ENCODE measurements at regions not wholly inside any gene's neighbourhood (a gene's known extent, or its start where the extent isn't known, plus 50 kb on each side); places are given as distances from the start of the nearest gene placed in this dataset.

- DNase-seq (ENCODE audit: low read depth in 2 of 3, low spot score in 1 of 3) = no peak
These were observed 322.5 kb downstream of the EN1 start for GRCh38 chr2:118524911-118525310.

DNA sequence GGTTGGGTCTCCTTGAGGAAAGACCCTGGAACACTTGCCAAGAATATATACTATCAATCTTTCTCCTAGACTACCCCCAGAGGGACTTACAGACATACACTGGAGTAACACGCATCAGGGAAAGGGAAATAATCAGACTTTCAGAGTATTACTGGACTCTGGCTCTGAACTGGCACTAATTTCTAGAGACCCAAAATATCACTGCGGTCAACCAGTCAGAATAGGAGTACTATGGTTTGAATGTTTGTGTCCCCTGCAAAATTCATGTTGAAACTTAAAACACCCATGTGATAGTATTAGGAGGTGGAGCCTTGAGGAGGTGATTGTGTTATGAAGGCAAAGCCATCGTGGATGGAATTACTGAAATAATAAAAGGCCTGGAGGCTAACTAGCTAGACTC, 323.7 kb downstream of the EN1 start:
- DNase-seq (ENCODE audit: low read depth in 2 of 3, low spot score in 1 of 3) = no peak

- DNase-seq (ENCODE audit: low read depth in 2 of 3, low spot score in 1 of 3) = no peak
These were observed 325.5 kb downstream of the EN1 start for GRCh38 chr2:118521960-118522359.

DNA sequence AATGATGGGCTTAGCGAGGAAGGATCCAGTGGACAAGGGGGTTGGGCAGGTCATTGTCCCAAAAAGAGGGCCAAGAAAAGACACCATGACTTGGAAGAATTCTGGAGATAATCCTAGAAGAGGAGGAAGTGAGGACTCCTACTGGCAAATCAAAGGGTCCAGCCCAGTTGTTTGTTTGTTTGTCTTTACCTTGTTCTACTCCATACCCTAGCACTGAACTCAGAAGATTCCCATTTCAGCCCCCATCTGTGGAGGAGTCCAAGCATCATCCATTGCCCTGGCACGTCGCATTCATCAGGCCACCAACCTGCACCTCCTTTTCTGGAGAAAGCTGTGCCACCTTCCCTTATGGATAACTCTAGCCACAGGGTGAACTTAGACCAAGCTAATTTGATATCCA, 326.2 kb downstream of the EN1 start:
- no peak for DNase-seq (ENCODE audit: low read depth in 2 of 3, low spot score in 1 of 3)

DNA sequence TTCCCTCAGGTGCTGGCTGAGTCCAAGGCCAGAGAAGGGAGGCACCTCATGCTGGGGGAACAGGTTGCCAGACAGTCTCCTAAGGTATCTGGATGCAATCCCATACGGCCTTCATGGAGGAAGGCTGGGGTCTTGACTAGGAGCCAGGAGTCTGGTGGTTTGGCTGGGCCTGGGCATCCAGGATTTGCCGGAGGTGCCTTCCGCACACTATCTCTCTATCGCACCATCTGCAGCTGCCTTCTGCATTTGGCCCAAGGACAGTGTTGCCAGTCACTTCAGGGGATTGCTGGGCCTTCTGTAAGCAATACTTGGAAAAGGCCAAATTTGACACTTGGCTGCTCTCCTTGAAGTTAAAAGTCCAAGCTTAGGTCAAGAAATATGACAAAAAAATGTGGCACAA, 327.2 kb downstream of the EN1 start:
- no peak for DNase-seq (ENCODE audit: low read depth in 2 of 3, low spot score in 1 of 3)

DNA sequence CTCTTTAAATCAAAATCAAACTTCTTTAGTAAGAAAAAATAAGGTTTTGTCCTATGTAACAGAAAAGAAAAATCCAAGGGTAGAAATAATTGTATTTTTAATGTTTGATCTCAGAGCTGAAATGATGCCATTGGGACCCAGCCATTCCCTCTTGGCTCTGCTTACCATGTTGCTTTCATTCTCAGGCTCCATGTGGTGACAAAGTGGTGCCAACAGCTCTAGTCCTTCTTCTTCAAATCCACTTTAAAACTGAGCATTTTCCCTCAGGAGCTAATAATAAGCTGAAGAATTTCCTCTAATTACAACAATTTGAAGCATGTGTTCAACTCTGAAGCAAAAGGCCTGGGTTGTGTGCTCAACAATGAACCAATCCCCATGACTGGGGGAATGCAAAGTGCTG, 327.9 kb downstream of the EN1 start:
- DNase-seq (ENCODE audit: low read depth in 2 of 3, low spot score in 1 of 3) = no peak

DNA sequence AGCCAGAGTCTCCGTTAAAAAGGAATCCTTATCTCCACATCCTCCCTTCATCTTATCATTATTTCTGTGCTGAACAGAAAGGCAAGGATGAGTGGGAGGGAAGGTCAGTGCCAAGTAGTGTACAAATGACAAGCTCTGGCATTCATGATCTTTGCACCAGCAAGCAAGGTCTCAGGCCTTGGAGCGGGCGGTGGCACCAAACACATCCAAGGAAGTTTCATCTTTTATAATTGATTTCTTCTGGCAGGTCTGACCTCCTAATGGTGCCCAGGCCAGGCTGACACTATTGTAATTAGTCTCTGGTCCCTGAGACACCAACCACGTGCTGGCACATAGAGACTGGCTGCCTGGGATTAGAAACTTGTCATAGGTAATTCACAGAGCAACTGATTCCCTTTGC, 336.6 kb downstream of the EN1 start:
- DNase-seq (ENCODE audit: low read depth in 2 of 3, low spot score in 1 of 3) = no peak

- no peak for DNase-seq (ENCODE audit: low read depth in 2 of 3, low spot score in 1 of 3)
These were observed 338.0 kb downstream of the EN1 start for GRCh38 chr2:118509319-118510004.

DNA sequence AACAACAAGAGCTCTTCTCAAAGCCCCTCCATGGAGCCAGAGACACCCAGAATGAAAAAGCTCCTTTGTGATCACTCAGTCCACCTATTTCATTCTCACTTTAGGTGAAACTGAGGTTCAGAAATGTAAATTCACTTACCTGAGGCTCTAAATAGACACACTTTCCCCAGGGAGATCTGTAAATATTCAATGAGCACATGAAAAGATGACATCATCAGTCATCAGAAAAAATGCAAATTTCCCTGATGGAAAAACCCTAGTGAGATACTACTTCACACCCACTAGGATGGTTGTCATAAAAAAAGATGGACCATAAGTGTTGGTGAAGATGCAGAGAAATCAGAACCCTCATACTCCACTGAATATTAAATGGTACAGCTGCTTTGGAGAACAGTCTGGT, 339.2 kb downstream of the EN1 start:
- DNase-seq (ENCODE audit: low read depth in 2 of 3, low spot score in 1 of 3) = no peak

GRCh38 chr2:118505436-118505835, 342.0 kb downstream of the EN1 start:
- no peak for DNase-seq (ENCODE audit: low read depth in 2 of 3, low spot score in 1 of 3)

GRCh38 chr2:118502106-118502505, 345.3 kb downstream of the EN1 start:
- DNase-seq (ENCODE audit: low read depth in 2 of 3, low spot score in 1 of 3) = no peak

DNA sequence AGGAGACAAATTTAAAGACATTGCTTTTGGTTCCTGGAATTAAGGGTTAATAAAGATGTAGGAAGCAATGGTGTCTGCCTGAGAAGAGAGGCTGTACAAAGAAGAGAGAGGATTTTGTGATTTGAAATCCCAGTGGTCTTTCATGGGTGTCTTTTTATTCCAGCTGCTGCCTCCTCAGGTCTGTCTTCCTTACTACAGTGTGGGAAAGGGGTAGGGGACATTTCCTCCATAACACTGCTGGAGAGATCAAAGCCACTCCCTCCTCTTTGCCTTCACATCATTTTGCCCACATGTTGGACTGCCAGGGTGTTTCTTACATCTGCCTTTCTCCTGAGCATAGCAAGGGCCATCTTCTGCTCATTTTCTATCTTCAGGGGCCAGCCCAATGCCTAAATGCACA, 348.5 kb downstream of the EN1 start:
- DNase-seq (ENCODE audit: low read depth in 2 of 3, low spot score in 1 of 3) = no peak

DNA sequence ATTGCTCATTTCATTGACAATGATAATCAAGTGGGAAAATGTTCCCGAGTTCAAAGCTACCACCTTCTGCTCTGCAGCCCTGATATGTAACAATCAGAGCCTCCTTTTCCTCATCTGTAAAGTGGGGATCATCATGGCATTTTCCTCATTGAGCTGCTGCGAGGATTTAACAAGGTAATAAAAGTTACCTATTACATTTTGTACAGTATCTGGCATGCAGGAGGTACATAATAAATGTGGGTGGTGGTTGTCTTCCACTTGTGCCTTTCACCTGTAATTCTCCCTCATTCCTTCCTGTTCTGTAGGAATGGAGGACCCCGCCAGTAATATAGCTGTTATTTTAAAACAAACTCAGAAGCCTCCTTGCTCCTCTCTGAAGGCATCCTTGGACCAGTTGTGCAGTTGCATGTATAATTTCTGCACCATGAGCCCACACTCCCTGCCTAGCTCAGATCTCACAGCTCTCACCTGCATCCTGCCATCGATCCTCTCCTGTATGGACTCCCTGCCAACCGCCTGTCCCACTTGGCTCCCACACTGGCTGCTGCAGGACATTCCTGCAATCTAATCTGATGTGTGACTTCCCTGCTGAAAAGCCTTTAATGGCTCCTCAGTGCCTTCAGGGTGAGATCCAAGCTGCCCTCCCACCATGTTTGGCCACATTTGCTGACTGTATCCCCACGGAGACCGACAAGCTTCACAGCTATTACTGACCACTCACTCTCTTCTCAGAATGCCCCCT, 350.4 kb downstream of the EN1 start:
- DNase-seq (ENCODE audit: low read depth in 2 of 3, low spot score in 1 of 3) = no peak

DNA sequence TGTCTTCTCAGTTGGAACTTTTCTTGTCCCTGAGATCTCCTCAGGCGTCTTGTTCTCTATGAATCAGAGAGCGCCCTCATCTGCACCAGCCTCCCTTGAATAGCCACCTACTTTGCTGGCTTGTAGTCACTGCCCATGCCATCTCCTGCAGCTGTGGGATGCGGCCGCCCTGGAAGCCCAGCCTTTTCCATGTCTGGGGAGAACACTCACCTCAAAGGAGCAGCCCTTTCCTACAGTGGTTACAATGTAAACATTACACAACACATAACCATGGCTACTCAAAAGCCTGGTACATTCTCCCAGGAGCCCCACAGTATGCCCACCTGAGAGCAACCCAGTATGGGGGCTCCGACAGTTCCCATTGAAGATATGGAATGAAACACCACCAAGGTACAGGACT, 351.0 kb downstream of the EN1 start:
- DNase-seq (ENCODE audit: low read depth in 2 of 3, low spot score in 1 of 3) = no peak

GRCh38 chr2:118495290-118495689, 352.2 kb downstream of the EN1 start:
- DNase-seq (ENCODE audit: low read depth in 2 of 3, low spot score in 1 of 3) = no peak

- no peak for DNase-seq (ENCODE audit: low read depth in 2 of 3, low spot score in 1 of 3)
These were observed 354.2 kb downstream of the EN1 start for GRCh38 chr2:118493213-118493612.

DNA sequence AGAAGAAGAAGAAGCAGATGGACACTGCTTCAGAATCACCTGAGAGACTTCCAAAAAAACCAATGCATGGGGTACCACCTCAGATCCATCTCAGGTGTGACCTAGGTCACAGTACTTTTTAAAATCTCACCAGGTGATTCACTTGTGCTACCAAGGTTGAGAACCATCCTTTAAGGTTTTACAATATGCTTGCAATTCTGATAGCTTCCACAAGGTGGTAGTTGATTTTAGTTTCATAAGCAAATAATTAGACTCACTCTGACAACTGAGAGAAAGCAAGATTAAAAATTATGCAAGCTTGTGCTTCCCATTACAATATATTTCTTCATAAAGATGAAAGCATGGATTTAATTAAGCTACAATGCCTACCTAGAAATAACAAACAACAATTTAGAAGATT, 355.1 kb downstream of the EN1 start:
- no peak for DNase-seq (ENCODE audit: low read depth in 2 of 3, low spot score in 1 of 3)

GRCh38 chr2:118490330-118490729, 357.1 kb downstream of the EN1 start:
- DNase-seq (ENCODE audit: low read depth in 2 of 3, low spot score in 1 of 3) = no peak

- no peak for DNase-seq (ENCODE audit: low read depth in 2 of 3, low spot score in 1 of 3)
These were observed 357.6 kb downstream of the EN1 start for GRCh38 chr2:118489712-118490299.

GRCh38 chr2:118481299-118481698, 366.1 kb downstream of the EN1 start:
- no peak for DNase-seq (ENCODE audit: low read depth in 2 of 3, low spot score in 1 of 3)

GRCh38 chr2:118479020-118479419, 368.4 kb downstream of the EN1 start:
- no peak for DNase-seq (ENCODE audit: low read depth in 2 of 3, low spot score in 1 of 3)

DNA sequence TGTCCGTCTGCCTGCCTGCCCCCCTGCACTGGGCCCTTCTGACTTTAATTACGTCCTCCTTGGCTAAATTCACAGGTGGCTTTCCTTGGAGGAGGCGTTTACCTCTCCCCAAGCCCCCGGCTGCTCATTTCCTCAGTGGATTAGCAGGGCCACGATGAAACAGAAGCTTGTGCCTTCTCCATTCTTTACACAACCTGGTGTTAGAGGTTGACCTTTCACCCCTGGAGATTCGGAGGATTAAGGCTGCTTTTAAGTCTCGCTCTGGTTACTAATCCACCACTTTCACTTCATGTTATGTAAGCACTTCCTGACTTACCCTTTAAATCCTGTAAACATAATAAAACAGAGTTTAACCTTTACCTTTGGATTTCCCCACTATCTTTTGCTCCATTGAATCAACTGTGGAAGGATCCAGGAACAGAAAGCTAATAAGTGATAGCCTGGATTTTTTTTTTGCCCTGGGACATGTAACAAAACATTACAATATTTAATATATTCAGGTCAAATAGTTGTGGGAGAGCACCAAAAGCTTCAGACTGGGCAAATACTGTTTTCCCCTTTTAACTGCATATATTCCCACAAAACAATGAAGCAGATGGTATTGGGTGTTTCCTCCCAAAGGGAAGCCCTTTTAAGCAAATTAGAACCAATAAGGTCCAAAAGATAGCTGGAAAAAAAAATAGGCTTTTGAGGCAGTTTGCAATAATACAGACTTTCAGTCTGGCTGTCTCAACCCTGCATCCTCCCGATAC, 370.2 kb downstream of the EN1 start:
- no peak for DNase-seq (ENCODE audit: low read depth in 2 of 3, low spot score in 1 of 3)
